ELF-1 (cell line): ENCODE measurements at regions not wholly inside any gene's neighbourhood (a gene's known extent, or its start where the extent isn't known, plus 50 kb on each side); places are given as distances from the start of the nearest gene placed in this dataset.
"Not testable (repeated sequence)": the region's sequence is repeated elsewhere in the genome, so short reads cannot be mapped to it uniquely, and the experiment has no call there.

Source experiments
- DNase-seq: peaks from one replicate; pipeline ENCODE4 v3.0.0-alpha.2; 2016; ENCODE audit warnings: low read depth, low spot score

- no peak for DNase-seq
These were observed 1280.2 kb downstream of the NCAM2 start for GRCh38 chr21:22278366-22278765.

GRCh38 chr21:22280851-22281250 lies 1282.6 kb downstream of the NCAM2 start:
- no peak for DNase-seq

GRCh38 chr21:22288885-22289499 lies 1290.8 kb downstream of the NCAM2 start:
- no peak for DNase-seq

GRCh38 chr21:22292144-22292543 lies 1293.9 kb downstream of the NCAM2 start:
- no peak for DNase-seq

GRCh38 chr21:22297575-22297974 lies 1299.4 kb downstream of the NCAM2 start:
- DNase-seq: no peak

DNA sequence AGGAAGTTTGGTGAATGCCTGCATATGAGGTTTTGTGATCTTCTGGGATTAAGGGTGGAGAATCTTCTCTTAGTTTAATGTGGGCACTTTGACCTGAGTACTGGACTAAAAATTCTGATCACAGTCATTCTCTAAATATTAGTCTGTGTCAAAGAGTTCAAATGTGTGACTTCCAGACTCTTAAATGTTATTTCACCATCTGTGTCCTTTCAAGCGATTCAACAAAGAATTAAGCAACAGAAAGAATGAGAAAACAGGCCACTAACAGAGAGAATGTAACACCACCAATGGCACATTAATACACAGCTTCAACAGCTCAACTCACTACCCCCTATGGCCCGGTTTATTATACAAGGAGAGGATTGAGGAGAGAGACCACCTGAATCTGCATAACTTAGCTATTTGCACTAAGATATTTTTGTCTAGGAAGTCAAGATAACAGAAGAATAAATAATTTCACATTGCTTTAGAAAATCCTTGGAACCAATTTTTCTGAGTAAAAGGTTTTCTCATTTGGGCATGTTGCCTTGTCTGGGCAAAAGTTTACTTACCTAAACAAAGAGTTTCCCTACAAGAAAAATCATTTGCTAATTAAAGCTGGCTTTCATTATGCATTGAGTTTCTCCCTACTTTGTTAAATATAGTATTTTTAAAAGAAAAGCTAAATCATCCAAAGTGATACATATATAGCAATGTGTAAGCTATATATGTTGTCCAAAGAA lies 1313.7 kb downstream of the NCAM2 start:
- no peak for DNase-seq

- DNase-seq: no peak
These were observed 1316.8 kb downstream of the NCAM2 start for GRCh38 chr21:22314963-22315362.

- no peak for DNase-seq
These were observed 1321.2 kb downstream of the NCAM2 start for GRCh38 chr21:22319435-22319834.

- no peak for DNase-seq
These were observed 1344.7 kb downstream of the NCAM2 start for GRCh38 chr21:22342889-22343288.

- no peak for DNase-seq
These were observed 1345.1 kb downstream of the NCAM2 start for GRCh38 chr21:22343303-22343702.

- DNase-seq: no peak
These were observed 1345.5 kb downstream of the NCAM2 start for GRCh38 chr21:22343721-22344120.

GRCh38 chr21:22345624-22346023 lies 1347.4 kb downstream of the NCAM2 start:
- DNase-seq: no peak

- DNase-seq: no peak
These were observed 1348.4 kb downstream of the NCAM2 start for GRCh38 chr21:22346576-22346975.

DNA sequence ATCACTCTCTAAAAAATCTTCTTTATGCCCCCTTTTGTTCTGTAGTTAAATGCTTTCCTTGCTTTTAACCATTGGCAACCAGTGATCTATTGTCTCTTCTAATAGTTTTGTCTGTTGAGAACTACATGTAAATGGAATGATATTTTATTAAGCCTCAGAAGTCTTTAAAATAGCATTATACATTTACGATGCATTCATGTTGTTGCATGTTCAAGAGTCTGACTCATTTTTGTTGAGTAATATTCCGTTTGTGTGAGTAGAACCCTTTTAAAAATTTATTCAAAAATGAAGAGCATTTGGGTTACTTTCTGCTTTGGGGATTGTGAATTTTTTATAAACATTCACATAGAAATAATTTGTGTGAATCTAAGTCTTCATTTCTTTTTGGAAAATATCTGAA lies 1352.9 kb downstream of the NCAM2 start:
- no peak for DNase-seq

DNA sequence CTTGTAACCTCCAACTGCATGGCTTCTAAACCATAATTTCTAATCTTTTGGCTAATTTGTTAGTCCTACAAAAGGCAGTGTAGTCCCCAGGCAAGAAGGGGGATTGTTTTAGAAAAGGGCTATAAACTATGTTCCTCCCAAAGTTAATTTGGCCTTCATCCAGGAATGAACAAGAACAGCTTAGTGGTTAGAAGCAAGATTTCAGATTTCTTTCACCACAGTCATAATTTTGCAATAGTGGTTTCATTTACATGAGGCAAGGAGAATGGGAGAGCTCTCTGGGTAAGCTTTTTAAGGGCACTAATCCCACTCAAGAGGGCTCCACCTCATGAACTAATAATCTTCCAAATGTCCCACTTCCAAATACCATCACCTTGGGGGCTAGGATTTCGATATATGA lies 1353.9 kb downstream of the NCAM2 start:
- no peak for DNase-seq

DNA sequence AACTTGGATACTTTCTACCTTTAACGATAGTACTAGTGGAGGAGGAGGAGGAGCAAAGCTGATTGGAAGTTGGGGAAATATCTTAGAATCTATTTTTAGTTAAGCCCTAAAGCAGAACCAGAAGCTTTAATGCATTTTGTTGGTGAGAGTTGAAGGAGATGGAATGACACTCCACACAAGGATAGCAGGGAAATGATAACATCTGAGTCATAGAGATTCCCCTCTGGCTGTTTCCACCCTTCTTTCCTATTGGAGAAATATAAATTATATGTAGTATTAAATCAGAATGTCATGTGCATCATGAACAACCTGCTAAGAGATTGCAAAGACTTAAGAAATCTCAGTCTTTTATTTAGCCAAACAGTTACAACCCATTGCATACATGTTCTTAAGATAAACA lies 1357.7 kb downstream of the NCAM2 start:
- DNase-seq: no peak

DNA sequence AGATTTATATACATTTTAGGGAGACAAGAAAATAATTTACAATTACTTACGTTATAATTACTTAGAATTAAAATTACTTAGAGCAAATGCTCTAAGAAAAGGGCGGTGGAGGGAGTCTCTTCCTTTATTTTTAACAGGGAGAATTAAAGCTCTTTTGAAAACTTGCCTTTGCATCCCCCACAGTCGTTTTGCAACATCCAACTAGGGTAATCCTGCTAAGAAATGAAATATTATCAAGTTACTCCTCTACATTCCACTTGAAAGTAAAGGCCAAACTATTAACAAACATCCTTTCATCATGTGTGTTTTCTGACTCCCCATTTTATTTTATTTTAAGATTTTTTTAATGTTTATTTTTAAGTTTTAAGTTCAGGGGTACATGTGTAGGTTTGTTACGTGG lies 1358.5 kb downstream of the NCAM2 start:
- DNase-seq: no peak

DNA sequence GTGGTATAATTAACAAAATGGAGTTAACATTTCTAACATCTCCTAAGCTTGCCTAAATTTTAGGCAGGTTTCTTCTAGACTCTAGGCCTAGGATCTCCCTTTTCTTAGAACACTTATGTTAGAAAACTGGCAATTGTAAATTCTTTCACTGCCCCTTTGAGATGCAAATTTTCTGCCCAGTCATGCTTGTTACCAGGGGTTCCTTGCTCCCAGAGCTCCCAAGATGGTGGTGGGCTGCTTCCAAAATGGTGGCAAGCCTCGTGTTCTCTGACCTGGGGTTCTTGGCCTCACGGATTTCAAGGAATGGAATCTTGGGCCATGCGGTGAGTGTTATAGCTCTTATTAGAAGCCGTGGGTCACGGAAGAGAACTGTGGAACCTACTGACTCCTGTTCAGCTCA lies 1361.4 kb downstream of the NCAM2 start:
- DNase-seq: peak; percentile 5

GRCh38 chr21:22363504-22363903 lies 1365.3 kb downstream of the NCAM2 start:
- peak; percentile 23 for DNase-seq

GRCh38 chr21:22364163-22364562 lies 1366.0 kb downstream of the NCAM2 start:
- DNase-seq: no peak

GRCh38 chr21:22374218-22374969 lies 1376.2 kb downstream of the NCAM2 start:
- peak; percentile 49 for DNase-seq

DNA sequence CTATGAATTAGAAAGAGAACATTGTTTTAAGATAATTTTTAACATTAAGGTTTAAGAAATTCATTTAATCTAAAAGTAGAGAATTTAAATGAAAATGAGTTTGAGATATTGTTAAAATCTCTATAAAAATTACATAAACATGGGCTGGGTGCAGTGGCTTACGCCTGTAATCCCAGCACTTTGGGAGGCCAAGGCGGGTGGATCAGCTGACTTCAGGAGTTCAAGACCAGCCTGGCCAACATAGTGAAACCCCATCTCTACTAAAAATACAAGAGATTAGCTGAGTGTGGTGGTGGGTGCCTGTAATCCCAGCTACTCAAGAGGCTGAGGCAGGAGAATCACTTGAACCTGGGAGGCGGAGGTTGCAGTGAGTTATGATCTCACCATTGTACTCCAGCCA lies 1379.6 kb downstream of the NCAM2 start:
- DNase-seq: not testable (repeated sequence)

GRCh38 chr21:22393324-22393723 lies 1395.1 kb downstream of the NCAM2 start:
- DNase-seq: no peak
